Erythroblast (primary cell): ENCODE measurements at regions not wholly inside any gene's neighbourhood (a gene's known extent, or its start where the extent isn't known, plus 50 kb on each side); places are given as distances from the start of the nearest gene placed in this dataset.
"Not testable (repeated sequence)": the region's sequence is repeated elsewhere in the genome, so short reads cannot be mapped to it uniquely, and the experiment has no call there.

ENCODE experiments used
- DNase-seq, 2 experiments: peaks; one replicate each; lab custom pipeline; 2025; lab: John Stamatoyannopoulos, UW
- GATA1 ChIP-seq: IDR thresholded peaks from 2 replicates; pipeline ENCODE4 v1.6.1; 2011; ENCODE audit warnings: low read depth, mild to moderate bottlenecking, control low read depth, low read length, moderate library complexity
- POLR2A ChIP-seq: IDR thresholded peaks from 2 replicates; pipeline ENCODE4 v1.6.1; 2011; ENCODE audit warnings: mild to moderate bottlenecking, low read length

DNA sequence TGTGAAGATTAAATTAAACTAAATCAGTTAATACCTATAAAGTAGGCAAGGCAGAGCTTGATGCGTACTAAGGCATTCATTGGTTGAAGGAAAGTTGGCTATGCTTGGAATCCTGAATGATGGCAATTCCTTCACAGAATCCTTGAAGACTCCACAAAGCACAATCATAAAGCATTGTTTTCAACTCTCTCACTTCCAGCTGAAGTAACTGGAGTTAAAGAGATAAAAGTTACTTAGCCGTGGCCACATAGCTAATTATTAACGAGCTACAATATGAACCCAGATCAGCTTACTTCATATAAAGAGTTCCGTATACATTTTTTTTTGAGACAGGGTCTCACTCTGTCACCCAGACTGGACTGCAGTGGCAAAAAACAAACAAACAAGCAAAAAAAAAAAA, 483.9 kb upstream of the DDX18 start:
- TF ChIP-seq GATA1 (no peak), POLR2A (no peak)
- no peak for DNase-seq

DNA sequence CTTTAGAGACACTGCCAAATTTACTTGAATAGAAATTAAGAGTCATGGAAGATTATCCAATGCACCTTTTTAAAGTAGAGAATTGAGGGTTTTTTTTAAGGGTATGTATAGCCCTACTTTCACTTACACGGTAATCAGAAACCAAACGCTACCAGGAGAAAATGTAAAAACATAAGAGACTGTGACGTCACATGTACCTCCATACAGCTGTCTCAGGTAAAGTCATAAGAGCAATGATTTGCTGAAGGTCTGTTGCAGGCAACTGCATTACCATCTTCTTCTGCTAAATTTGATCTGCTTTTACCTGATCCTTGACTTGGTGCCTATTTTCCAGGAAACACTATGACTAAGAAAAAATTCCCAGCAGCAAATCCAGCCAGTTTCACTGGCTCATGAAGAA, 478.5 kb upstream of the DDX18 start:
- TF ChIP-seq GATA1: no peak
- no peak for TF ChIP-seq POLR2A
- no peak for DNase-seq

DNA sequence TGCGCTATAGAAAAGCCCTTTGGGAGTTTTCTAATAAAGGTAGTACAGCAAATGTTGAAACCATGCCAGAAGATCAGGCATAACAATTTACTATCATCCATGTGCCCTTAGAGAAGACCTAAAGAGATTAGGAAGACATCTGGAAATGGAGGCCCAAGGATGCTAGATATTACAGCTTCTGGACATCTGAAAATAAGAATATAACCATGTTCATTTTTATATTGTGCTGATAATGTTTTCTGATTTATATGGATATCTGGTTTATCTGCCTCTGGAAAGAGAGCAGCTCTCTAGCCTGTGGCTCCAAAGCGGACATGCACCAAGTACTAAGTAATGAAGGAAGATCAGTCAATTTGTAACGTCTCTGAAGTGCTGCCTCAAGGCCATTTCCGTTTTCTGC, 478.0 kb upstream of the DDX18 start:
- TF ChIP-seq GATA1 (no peak), POLR2A (no peak)
- no peak for DNase-seq

DNA sequence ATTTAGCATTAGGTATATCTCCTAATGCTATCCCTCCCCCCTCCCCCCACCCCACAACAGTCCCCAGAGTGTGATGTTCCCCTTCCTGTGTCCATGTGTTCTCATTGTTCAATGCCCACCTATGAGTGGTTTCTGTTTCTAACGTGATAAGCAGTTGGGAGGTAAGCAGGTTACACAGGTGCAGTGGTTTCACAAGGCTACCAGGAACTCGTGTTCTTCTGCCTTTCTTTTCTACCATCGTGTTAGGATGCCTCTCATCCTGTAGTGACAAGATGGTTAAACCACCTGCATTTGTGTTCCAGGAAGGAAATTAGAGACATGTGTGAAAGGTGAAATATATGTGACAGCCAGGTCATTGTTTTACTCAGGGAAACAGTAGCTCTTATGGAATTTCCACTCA, 476.5 kb upstream of the DDX18 start:
- not testable (repeated sequence) for DNase-seq

DNA sequence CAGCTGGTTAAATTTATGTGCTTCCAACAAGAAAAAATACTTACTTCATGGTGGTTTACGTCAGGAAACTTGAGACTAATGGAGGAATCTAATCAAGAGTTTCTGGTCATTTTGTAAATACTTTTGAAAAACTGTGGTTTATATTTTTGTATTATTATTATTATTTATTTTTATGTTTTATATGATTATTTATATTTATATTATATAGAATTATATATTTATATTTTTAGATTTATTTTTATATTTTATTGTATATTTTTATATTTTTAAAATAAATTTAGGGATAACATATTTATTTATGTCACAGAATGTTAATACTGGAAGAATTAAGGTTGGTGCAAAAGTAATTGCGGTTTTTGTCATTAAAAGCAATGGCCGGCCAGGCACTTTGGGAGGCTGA, 474.5 kb upstream of the DDX18 start:
- DNase-seq: no peak
- TF ChIP-seq POLR2A (no peak), GATA1 (no peak)

DNA sequence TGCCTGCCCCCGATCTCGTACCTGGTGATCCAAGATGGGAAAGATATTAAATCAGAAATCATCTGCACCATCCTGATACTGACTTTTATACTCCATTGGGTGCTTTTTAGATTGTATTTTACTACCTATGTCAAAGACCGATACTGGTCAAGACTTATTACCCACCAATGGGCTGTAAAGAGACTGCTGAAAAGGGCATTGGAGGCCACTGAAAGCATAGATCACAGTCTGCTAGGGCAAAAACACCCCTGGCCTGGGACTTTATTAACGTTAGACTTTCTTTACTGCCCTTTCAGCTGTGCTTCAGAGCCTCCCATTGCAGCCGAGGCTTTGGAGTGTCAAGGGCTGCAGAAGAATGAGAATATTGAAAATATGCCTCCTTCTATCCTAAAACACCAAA, 472.8 kb upstream of the DDX18 start:
- TF ChIP-seq GATA1 (no peak), POLR2A (no peak)
- no peak for DNase-seq

DNA sequence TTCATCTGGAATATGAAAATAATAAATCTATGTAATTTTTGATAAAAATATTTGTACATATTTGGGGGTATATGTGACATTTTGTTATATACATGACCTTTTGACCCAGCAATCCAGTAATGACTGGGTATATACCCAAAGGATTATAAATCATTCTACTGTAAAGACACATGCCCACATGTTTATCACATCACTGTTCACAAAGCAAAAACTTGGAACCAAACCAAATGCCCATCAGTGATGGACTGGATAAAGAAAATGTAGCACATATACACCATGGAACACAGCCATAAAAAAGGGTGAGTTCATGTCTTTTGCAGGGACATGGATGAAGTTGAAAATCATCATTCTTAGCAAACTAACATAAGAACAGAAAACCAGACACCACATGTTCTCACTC, 472.1 kb upstream of the DDX18 start:
- no peak for DNase-seq
- TF ChIP-seq POLR2A (no peak), GATA1 (no peak)

DNA sequence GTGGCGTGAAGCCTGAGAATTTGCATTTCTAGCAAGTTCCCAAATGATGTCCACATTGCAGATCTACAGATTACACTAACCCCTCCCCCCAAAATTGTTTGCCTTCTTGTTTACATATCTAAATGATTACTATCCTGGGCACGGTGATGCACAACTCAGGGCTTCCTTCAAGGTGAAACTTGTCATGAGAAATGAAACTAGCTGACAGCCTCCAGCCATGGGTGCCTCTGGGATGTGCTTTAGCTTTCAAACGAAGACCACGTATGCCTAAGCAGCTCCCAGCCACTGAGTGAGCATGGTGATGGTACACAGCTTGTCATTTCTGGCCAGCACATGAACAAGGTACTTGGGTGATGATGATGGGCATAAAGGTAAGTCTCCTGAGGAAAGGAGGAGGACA, 464.8 kb upstream of the DDX18 start:
- TF ChIP-seq GATA1 (no peak), POLR2A (no peak)
- no peak for DNase-seq

DNA sequence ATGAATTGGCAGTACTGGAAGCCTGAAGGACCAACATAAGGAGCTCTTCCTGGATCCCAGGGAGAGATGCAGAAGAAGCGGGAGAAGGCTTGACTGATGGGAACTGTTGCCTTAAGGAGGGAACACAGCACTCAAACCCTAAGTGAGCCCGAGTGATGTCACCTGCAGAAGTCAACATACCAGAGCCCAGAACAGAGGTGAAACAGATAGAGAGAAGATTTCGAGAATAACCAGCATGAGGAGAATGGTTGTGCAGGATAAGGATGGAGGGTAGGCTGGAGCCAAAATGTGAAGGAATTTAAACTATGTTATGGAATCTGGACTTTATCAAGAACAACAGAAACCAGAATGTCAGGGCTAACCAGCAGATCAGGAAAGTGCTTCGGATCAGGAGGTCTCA, 463.1 kb upstream of the DDX18 start:
- TF ChIP-seq GATA1 (no peak), POLR2A (no peak)
- DNase-seq: no peak

DNA sequence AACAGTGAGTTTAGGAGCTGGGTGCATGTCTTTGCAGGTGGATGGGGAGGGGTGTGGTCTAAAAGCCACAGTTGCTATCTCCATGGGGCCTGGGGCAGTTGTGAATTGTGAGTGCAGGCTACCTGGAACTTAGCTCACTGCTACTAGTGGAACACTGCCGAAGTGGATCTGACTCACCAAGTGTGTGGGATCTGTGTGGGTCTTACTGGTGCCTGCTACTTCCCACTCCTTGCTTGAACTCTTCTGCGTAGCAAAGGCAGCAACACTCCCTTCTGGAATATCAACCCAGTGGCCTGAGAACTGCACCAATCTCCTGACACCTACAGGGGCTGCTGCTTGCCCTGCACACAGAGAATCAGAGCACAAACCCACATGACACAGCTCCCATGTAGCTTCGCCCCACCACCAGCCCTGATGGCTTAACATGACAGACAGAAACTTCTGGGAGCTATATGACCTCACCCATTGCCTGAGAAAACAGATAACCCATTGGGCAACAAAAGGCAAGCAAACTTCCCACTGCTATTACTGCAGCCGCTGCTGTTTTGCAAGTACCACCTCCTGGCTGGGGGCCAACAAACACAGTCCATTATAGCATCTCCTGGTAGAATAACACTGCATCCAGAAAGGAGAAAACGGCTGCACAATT, 455.1 kb upstream of the DDX18 start:
- TF ChIP-seq POLR2A (no peak), GATA1 (no peak)
- no peak for DNase-seq

DNA sequence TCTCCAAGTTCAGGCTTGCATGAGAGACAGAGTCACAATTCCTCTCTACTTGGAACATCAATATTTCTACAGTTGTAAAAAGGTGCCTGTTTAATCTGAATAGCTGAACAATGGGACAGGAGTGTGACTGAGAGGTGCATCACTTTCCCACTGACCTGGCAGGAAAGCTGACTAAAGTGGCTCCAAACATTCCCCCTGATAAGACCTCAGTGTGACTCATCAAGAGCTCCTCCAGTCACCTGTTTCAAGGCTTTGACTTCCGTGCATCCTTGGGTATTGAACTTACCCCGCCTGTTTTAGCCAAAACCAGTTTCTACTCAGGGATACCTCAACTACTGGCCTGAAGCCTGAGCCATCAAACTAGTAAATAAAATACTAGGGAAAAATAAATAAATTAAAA, 453.9 kb upstream of the DDX18 start:
- no peak for TF ChIP-seq GATA1
- no peak for TF ChIP-seq POLR2A
- no peak for DNase-seq

DNA sequence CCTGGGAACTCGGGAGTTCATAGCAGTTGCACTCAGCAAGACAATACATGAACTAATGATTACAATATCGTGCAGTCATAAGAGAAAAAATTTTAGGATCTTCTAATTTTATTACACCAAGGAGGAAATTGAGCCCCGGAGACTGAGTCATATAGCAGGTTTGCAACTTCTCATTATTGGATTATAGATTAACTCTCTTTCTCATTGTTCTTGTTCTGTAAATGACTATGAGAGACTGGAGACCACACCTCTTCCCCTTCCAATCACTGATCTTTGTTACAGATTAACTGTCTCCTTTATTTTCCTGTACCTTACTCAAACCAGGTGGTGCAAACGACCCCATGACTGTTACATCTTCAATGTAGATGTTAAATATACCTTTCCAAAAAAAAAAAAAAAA, 435.8 kb upstream of the DDX18 start:
- DNase-seq: no peak

DNA sequence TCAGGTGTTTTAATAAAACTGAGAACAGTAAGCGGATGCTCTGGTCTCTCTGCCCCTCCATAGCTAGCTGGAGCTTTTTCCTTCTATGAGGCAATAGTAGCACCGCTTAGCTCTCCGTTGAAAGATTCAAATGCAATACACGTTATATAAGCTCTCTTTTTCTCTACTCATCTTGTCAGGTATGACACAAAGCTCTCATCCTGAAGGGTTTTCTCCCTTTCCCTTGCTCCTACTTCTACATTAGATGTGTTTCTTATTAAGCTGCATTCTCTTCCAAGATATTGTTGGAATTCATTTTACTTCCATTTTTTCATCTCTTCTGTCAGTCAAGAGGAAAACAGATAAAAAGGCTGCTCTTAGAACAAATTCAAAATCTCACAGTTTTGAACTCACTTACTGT, 434.6 kb upstream of the DDX18 start:
- no peak for TF ChIP-seq POLR2A
- TF ChIP-seq GATA1: no peak
- DNase-seq: no peak

More for the DNA sequence above, 435.8 kb upstream of the DDX18 start:
- no peak for TF ChIP-seq GATA1

DNA sequence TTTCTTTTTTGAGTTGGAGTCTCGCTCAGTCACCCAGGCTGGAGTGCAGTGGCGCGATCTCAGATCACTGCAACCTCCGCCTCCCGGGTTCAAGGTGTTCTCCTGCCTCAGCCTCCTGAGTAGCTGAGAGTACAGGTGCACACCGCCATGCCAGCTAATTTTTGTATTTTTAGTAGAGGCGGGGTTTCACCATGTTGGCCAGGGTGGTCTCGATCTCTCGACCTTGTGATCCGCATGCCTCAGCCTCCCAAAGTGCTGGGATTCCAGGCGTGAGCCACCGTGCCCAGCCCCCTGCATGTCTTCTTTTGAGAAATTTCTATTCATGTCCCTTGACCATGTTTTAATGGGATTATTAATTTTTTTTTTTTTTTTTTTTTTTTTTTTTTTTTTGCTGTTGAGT, 430.5 kb upstream of the DDX18 start:
- not testable (repeated sequence) for DNase-seq

DNA sequence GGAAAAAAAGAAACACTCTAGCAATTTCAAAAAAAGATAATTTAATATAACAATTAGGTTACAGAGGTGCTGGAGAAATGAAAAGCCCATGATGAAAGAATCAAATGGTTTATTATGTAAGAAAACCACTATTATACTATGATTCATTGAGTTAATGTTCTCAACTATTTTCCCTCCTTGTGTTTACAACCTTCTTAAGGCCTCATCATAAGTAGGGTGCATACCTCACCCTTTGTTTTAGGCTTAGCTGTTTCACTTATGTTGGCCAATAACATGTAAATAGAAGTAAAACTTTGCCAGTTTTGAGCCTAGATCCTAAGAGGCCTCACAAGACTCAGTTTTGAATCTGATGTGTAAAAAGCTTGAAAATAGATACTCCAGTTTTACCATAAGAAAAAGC, 418.3 kb upstream of the DDX18 start:
- TF ChIP-seq GATA1: no peak
- no peak for TF ChIP-seq POLR2A
- no peak for DNase-seq

DNA sequence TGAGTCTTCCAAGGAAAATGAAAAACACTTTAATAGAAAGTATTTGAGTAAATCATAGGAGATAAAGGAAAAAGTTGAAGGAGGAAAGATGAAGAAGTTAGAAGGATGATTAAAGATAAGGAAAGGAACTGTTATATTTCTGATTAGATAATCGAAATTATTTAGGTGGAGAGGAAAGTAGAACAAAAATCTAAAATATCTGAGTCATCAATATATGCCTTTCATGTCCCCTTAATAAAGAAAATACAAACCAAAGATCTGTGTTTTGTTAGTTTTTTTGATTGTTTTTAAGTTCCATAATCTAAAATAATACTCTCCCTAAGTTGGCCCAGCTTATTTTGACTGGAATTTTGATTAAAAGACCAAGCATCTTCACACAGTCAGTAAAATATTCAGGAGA, 412.9 kb upstream of the DDX18 start:
- TF ChIP-seq GATA1: no peak
- DNase-seq: no peak
